ENCODE measurements at regions not wholly inside any gene's neighbourhood (a gene's known extent, or its start where the extent isn't known, plus 50 kb on each side); places are given as distances from the start of the nearest gene placed in this dataset.

- no TSS peak for BruUV-seq (replicated peaks)
- Histone ChIP-seq H2AFZ (ENCODE audit: low read length) (no peak overlapping the region), H3K9ac (ENCODE audit: low read length) (no peak overlapping the region), H3F3A (ENCODE audit: low read length, unreplicated experiment) (no peaks in the 10 kb centered on the region), H3K4me3 (ENCODE audit: low read length) (no peak overlapping the region), H3K9me3 (ENCODE audit: low read length) (no peaks in the 10 kb centered on the region), H3K9me2 (replicated peaks; ENCODE audit: low read length) (no peaks in the 10 kb centered on the region), H3K27ac (ENCODE audit: low read length) (no peak overlapping the region), H3K27me3 (ENCODE audit: low read length) (no peaks in the 10 kb centered on the region), H3K79me2 (ENCODE audit: low read length) (no peaks in the 10 kb centered on the region), H3K4me1 (ENCODE audit: insufficient read depth, low read length) (no peaks in the 10 kb centered on the region), H3K4me2 (ENCODE audit: low read length) (no peak overlapping the region), H4K20me1 (ENCODE audit: low read length) (no peaks in the 10 kb centered on the region), H3K36me3 (ENCODE audit: low read depth, low read length) (no peaks in the 10 kb centered on the region)
- no peak for TF ChIP-seq EZH2phosphoT487 (IDR thresholded peaks at IDR 0.05; ENCODE audit: borderline replicate concordance, low read length)
- no peak for TF ChIP-seq EZH2 (IDR thresholded peaks at IDR 0.05; ENCODE audit: low read length, unreplicated experiment)
- no peak for TF ChIP-seq CTCF (conservative IDR thresholded peaks at IDR 0.05; ENCODE audit: low read depth, low read length)
- CTCF ChIA-PET = no interaction called here
- DNase-seq (no peak), ATAC-seq (no peak)
- intact Hi-C loops (cut with micrococcal nuclease) = no loop called here
- POLR2A ChIA-PET (ENCODE audit: unreplicated experiment) = no interaction called here
Observed at GRCh38 chr16:51045186-51045585, 105.9 kb downstream of the SALL1 start.

DNA sequence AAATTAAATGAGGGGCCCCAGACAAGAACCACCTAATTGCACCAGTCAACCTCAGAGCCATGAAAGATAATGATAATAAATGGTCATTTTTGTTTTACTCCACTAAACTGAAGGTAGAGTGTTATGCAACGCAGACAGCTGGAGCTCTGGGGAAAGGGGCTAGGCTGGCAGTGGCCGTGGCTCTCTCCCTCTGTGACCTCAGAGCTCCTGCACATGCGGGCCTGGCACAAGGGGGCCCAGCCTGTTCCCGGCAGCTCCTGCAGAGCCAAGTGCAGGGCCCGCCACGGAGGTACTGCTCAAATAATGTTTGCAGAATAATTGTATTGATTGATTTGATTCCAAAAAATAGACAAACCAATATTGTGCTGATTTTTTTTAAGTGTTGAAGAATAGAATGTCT lies 109.5 kb downstream of the SALL1 start:
- Histone ChIP-seq H3K27me3 (ENCODE audit: low read length) (no peaks in the 10 kb centered on the region), H3K36me3 (ENCODE audit: low read depth, low read length) (no peaks in the 10 kb centered on the region), H3K9me3 (ENCODE audit: low read length) (no peaks in the 10 kb centered on the region), H3F3A (ENCODE audit: low read length, unreplicated experiment) (no peaks in the 10 kb centered on the region), H3K9ac (ENCODE audit: low read length) (no peak overlapping the region), H3K27ac (ENCODE audit: low read length) (no peak overlapping the region), H4K20me1 (ENCODE audit: low read length) (no peaks in the 10 kb centered on the region), H3K4me1 (ENCODE audit: insufficient read depth, low read length) (no peaks in the 10 kb centered on the region), H3K79me2 (ENCODE audit: low read length) (no peaks in the 10 kb centered on the region), H3K9me2 (replicated peaks; ENCODE audit: low read length) (no peaks in the 10 kb centered on the region), H3K4me2 (ENCODE audit: low read length) (no peak overlapping the region), H2AFZ (ENCODE audit: low read length) (no peak overlapping the region), H3K4me3 (ENCODE audit: low read length) (no peak overlapping the region)
- TF ChIP-seq EZH2phosphoT487 (IDR thresholded peaks at IDR 0.05; ENCODE audit: borderline replicate concordance, low read length) (no peak), CTCF (conservative IDR thresholded peaks at IDR 0.05; ENCODE audit: low read depth, low read length) (no peak), EZH2 (IDR thresholded peaks at IDR 0.05; ENCODE audit: low read length, unreplicated experiment) (no peak)
- DNase-seq (no peak), ATAC-seq (no peak)
- POLR2A ChIA-PET (ENCODE audit: unreplicated experiment) = no interaction called here
- BruUV-seq (replicated peaks) = no TSS peak
- CTCF ChIA-PET = no interaction called here
- intact Hi-C loops (cut with micrococcal nuclease) = no loop called here

DNA sequence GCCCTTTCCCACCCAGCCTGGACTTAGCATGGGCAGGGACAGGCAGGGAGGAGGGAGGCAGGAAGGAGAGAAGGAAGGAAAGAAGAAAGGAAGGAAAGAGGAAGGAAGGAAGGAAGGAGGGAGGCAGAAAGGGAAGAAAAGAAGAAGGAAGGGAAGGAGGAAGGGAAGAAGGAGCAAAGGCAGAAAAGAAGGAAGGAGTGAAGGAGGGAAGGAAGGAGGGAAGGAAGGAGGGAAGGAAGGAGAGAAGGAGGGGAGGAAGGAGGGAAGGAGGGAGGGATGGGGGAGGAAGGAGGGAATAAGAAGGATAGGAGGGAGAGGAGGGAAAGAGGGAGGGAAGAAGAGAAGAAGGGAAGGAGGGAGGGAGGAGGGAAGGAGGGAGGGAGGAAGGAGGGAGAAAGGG lies 110.4 kb downstream of the SALL1 start:
- H3K4me2 ChIP-seq (ENCODE audit: low read length) = no peak overlapping the region
- BruUV-seq (replicated peaks) = no TSS peak
- intact Hi-C loops (cut with micrococcal nuclease) = no loop called here
- H3K4me1 ChIP-seq (ENCODE audit: insufficient read depth, low read length) = no peaks in the 10 kb centered on the region
- H3K4me3 ChIP-seq (ENCODE audit: low read length) = no peak overlapping the region
- ATAC-seq (no peak), DNase-seq (no peak)
- no peak overlapping the region for H3K27ac ChIP-seq (ENCODE audit: low read length)
- no peak overlapping the region for H3K9ac ChIP-seq (ENCODE audit: low read length)
- TF ChIP-seq EZH2phosphoT487 (IDR thresholded peaks at IDR 0.05; ENCODE audit: borderline replicate concordance, low read length) = no peak
- no peak for TF ChIP-seq EZH2 (IDR thresholded peaks at IDR 0.05; ENCODE audit: low read length, unreplicated experiment)
- TF ChIP-seq CTCF (conservative IDR thresholded peaks at IDR 0.05; ENCODE audit: low read depth, low read length) = no peak
- no peaks in the 10 kb centered on the region for H3K9me3 ChIP-seq (ENCODE audit: low read length)
- H4K20me1 ChIP-seq (ENCODE audit: low read length) = no peaks in the 10 kb centered on the region
- CTCF ChIA-PET = no interaction called here
- no peaks in the 10 kb centered on the region for H3K9me2 ChIP-seq (replicated peaks; ENCODE audit: low read length)
- POLR2A ChIA-PET (ENCODE audit: unreplicated experiment) = no interaction called here
- no peaks in the 10 kb centered on the region for H3K36me3 ChIP-seq (ENCODE audit: low read depth, low read length)
- no peaks in the 10 kb centered on the region for H3F3A ChIP-seq (ENCODE audit: low read length, unreplicated experiment)
- no peaks in the 10 kb centered on the region for H3K79me2 ChIP-seq (ENCODE audit: low read length)
- no peak overlapping the region for H2AFZ ChIP-seq (ENCODE audit: low read length)
- no peaks in the 10 kb centered on the region for H3K27me3 ChIP-seq (ENCODE audit: low read length)

Data from PC-3 (cell line).